GM12878 (cell line): ENCODE measurements at regions not wholly inside any gene's neighbourhood (a gene's known extent, or its start where the extent isn't known, plus 50 kb on each side); places are given as distances from the start of the nearest gene placed in this dataset.

Source experiments
- ATAC-seq: fragments of 200-7000 bp; cut with Tn5 transposase; 3 replicates; pipeline ENCODE4 v1.9.1; 2020; ENCODE audit warnings: mild to moderate bottlenecking, moderate library complexity
- BruUV-seq: library from RNA; stranded (reverse); fragments of 400-500 nt; replicated peaks from 2 replicates; lab custom pipeline; 2021; lab: Mats Ljungman, UMichigan
- CTCF ChIA-PET: fragments of 300-600 bp; sonication (Branson Sonifier 250); formaldehyde crosslinking; extraction: SDS; loops from one replicate; lab custom pipeline; 2021; ENCODE audit warnings: inconsistent platforms; lab: Yijun Ruan, JAX
- POLR2A ChIA-PET: fragments of 350-600 bp; formaldehyde crosslinking; extraction: SDS; loops from one replicate; lab custom pipeline; 2021; ENCODE audit warnings: inconsistent platforms; lab: Charles Lee
- RAD21 ChIA-PET: fragments of 300-600 bp; sonication (Branson Sonifier 250); formaldehyde crosslinking; loops from one replicate; lab custom pipeline; 2023; ENCODE audit warnings: antibody characterized with exemption; ENCODE audit not compliant: unreplicated experiment; lab: Charles Lee
- SMC1A ChIA-PET: fragments of 300-600 bp; sonication (Branson Sonifier 250); formaldehyde crosslinking; loops from one replicate; lab custom pipeline; 2023; ENCODE audit not compliant: unreplicated experiment, uncharacterized antibody; lab: Charles Lee
- DNase-seq: peaks from one replicate; pipeline ENCODE4 v3.0.0-alpha.2; 2011; ENCODE audit warnings: low read depth, low spot score
- FAIRE-seq: peaks from 3 replicates; lab custom pipeline; 2011; peaks lifted over from hg19 to GRCh38; lab: Jason Lieb, UNC
- H2AFZ ChIP-seq: 2 replicates; pipeline ENCODE4 v1.6.0; 2011; ENCODE audit warnings: low read depth, low read length, control low read depth; ENCODE audit not compliant: control insufficient read depth
- H3K27ac ChIP-seq: 2 replicates; pipeline ENCODE4 v1.5.1; 2011; ENCODE audit warnings: control low read depth; ENCODE audit not compliant: control insufficient read depth, insufficient read depth
- H3K27me3 ChIP-seq, 2 experiments: replicated peaks in 1 of 2; 2 replicates each; pipeline versions ENCODE4 v1.6.0 to v1.6.1; 2011; ENCODE audit warnings: low read length in 1 of 2; ENCODE audit not compliant: control insufficient read depth in 2 of 2, insufficient read depth in 2 of 2
- H3K36me3 ChIP-seq, 2 experiments: 2 replicates each; pipeline ENCODE4 v1.5.1; 2011; ENCODE audit warnings: low read length in 1 of 2; ENCODE audit not compliant: control insufficient read depth in 2 of 2, insufficient read depth in 2 of 2
- H3K4me1 ChIP-seq: 2 replicates; pipeline ENCODE4 v1.6.1; 2011; ENCODE audit warnings: mild to moderate bottlenecking, low read length, moderate library complexity, mixed read lengths; ENCODE audit not compliant: control insufficient read depth, insufficient read depth
- H3K4me2 ChIP-seq: 2 replicates; pipeline ENCODE4 v1.6.0; 2011; ENCODE audit warnings: control low read depth; ENCODE audit not compliant: control insufficient read depth, insufficient read depth
- H3K4me3 ChIP-seq: fragments of 200-600 bp; sonication (generic); 2 replicates; pipeline ENCODE4 v1.5.1; 2016
- H3K79me2 ChIP-seq: 2 replicates; pipeline ENCODE4 v1.6.0; 2011; ENCODE audit warnings: low read length; ENCODE audit not compliant: control insufficient read depth, insufficient read depth
- H3K9ac ChIP-seq: 2 replicates; pipeline ENCODE4 v1.8.0; 2011; ENCODE audit warnings: low read length, control low read depth, mixed read lengths; ENCODE audit not compliant: control insufficient read depth, insufficient read depth
- H3K9me3 ChIP-seq: replicated peaks from 3 replicates; pipeline ENCODE4 v1.5.1; 2011; ENCODE audit warnings: mild to moderate bottlenecking, low read length; ENCODE audit not compliant: control insufficient read depth, insufficient read depth
- H4K20me1 ChIP-seq: 2 replicates; pipeline ENCODE4 v1.6.0; 2011; ENCODE audit not compliant: control insufficient read depth, insufficient read depth
- ATF7 ChIP-seq: fragments of 450-650 bp; IDR thresholded peaks from 2 replicates; pipeline ENCODE4 v1.6.1; 2016; ENCODE audit warnings: low read depth, mild to moderate bottlenecking
- CBFB ChIP-seq: IDR thresholded peaks from 2 replicates; pipeline ENCODE4 v1.6.1; 2016; ENCODE audit warnings: antibody characterized with exemption, low read depth
- CBX5 ChIP-seq: sonication (generic); IDR thresholded peaks from 2 replicates; pipeline ENCODE4 v1.6.1; 2016; ENCODE audit warnings: low read depth, moderate library complexity, mild to moderate bottlenecking, inconsistent platforms
- DPF2 ChIP-seq: fragments of 450-650 bp; IDR thresholded peaks from 2 replicates; pipeline ENCODE4 v1.6.1; 2017; ENCODE audit warnings: mild to moderate bottlenecking
- FOXM1 ChIP-seq: IDR thresholded peaks from 2 replicates; pipeline ENCODE4 v1.6.1; 2012; ENCODE audit warnings: low read depth, mild to moderate bottlenecking, inconsistent platforms, low read length, moderate library complexity
- LARP7 ChIP-seq: fragments of 450-650 bp; IDR thresholded peaks from 2 replicates; pipeline ENCODE4 v1.6.1; 2017; ENCODE audit warnings: mild to moderate bottlenecking
- MEF2B ChIP-seq: fragments of 450-650 bp; IDR thresholded peaks from 2 replicates; pipeline ENCODE4 v1.6.1; 2018; ENCODE audit warnings: mild to moderate bottlenecking, moderate library complexity; ENCODE audit not compliant: partially characterized antibody, poor library complexity, severe bottlenecking
- NFYA ChIP-seq: IDR thresholded peaks from 2 replicates; pipeline ENCODE4 v1.6.1; 2011; ENCODE audit warnings: low read depth, mild to moderate bottlenecking, low read length, improper control_type of control experiment, borderline replicate concordance
- RAD51 ChIP-seq: fragments of 450-650 bp; IDR thresholded peaks from 2 replicates; pipeline ENCODE4 v1.6.1; 2016; ENCODE audit warnings: moderate library complexity, mild to moderate bottlenecking, inconsistent platforms
- RELA ChIP-seq: fragments of 450-650 bp; IDR thresholded peaks from 2 replicates; pipeline ENCODE4 v1.8.0; 2014; ENCODE audit warnings: borderline replicate concordance; ENCODE audit not compliant: partially characterized antibody
- RFX5 ChIP-seq: IDR thresholded peaks from 2 replicates; pipeline ENCODE4 v1.6.1; 2011; ENCODE audit warnings: low read depth, low read length, improper control_type of control experiment
- STAT1 ChIP-seq: fragments of 450-650 bp; conservative IDR thresholded peaks from 2 replicates; pipeline ENCODE4 v1.6.1; 2014; ENCODE audit warnings: antibody characterized with exemption, mild to moderate bottlenecking
- ZNF207 ChIP-seq: fragments of 450-650 bp; IDR thresholded peaks from 2 replicates; pipeline ENCODE4 v1.6.1; 2014; ENCODE audit warnings: antibody characterized with exemption, mild to moderate bottlenecking, borderline replicate concordance
- WGBS: methylation state at CpG from one replicate; pipeline ENCODE4 v1.1.6; 2016; ENCODE audit warnings: low lambda C conversion rate; ENCODE audit not compliant: insufficient replicate concordance, insufficient coverage; ENCODE audit errors: missing lambda C conversion rate; 5-methylcytosine and 5-hydroxymethylcytosine counted together
- in situ Hi-C: fragments of 300-500 bp; cut with MboI; formaldehyde crosslinking; loops from 9 replicates; pipeline ENCODE4 v1.14.3; 2018; ENCODE audit warnings: mixed read lengths
- intact Hi-C: fragments of 100-400 bp; cut with micrococcal nuclease; formaldehyde crosslinking; loops from one replicate; pipeline ENCODE4 v1.14.2; 2022; ENCODE audit not compliant: unreplicated experiment
- TF ChIP-seq, protein P1 (sequence below): IDR thresholded peaks from 2 replicates; pipeline ENCODE4 v1.6.1; 2012; ENCODE audit warnings: mild to moderate bottlenecking, low read depth, low read length
- TF ChIP-seq, protein P2 (sequence below): fragments of 450-650 bp; IDR thresholded peaks from 2 replicates; pipeline ENCODE4 v1.6.1; 2017; ENCODE audit warnings: mild to moderate bottlenecking, moderate library complexity

DNA sequence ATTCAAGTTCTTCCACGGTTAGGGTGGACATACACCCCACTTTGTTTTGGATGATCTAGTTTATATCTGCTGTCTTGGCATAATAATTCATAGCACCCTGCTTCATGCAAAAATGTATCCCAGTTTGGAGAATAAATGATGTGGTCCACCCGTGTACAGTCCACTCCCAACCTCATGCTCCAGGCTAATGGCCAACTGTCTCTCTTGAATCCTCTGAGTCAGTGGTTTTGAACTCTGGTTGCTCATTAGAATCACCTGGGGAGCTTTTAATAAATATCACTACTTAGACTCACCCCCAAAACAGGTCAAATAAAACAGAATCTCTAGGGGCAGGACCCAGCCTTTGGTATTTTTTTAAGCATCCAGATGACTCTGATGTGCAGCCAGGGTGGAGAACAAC, 78.5 kb downstream of the SDC1 start (continued):
- TF ChIP-seq LARP7 (no peak), RELA (no peak), RAD51 (no peak)
- TF ChIP-seq, protein P1, sequence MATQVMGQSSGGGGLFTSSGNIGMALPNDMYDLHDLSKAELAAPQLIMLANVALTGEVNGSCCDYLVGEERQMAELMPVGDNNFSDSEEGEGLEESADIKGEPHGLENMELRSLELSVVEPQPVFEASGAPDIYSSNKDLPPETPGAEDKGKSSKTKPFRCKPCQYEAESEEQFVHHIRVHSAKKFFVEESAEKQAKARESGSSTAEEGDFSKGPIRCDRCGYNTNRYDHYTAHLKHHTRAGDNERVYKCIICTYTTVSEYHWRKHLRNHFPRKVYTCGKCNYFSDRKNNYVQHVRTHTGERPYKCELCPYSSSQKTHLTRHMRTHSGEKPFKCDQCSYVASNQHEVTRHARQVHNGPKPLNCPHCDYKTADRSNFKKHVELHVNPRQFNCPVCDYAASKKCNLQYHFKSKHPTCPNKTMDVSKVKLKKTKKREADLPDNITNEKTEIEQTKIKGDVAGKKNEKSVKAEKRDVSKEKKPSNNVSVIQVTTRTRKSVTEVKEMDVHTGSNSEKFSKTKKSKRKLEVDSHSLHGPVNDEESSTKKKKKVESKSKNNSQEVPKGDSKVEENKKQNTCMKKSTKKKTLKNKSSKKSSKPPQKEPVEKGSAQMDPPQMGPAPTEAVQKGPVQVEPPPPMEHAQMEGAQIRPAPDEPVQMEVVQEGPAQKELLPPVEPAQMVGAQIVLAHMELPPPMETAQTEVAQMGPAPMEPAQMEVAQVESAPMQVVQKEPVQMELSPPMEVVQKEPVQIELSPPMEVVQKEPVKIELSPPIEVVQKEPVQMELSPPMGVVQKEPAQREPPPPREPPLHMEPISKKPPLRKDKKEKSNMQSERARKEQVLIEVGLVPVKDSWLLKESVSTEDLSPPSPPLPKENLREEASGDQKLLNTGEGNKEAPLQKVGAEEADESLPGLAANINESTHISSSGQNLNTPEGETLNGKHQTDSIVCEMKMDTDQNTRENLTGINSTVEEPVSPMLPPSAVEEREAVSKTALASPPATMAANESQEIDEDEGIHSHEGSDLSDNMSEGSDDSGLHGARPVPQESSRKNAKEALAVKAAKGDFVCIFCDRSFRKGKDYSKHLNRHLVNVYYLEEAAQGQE = no peak

GRCh38 chr2:20145497-20146193, 79.3 kb downstream of the SDC1 start:
- peak overlapping the region; percentile 80 for H3K4me2 ChIP-seq
- ChIA-PET CTCF (interaction anchor here (0.8 to 19.7 kb wide), 5 partner anchors 10 to 180 kb away, joined by 3 to 284 read pairs (median 4); partner anchors contain the start of gene SDC1), RAD21 (interaction anchor here (1.1 to 5.5 kb wide), 7 partner anchors 10 to 77 kb away, joined by 3 to 57 read pairs (median 5); partner anchors contain the start of gene SDC1)
- TF ChIP-seq CBFB (no peak), MEF2B (peak; percentile 92), DPF2 (no peak; the same call in none of the 2 replicates), ATF7 (peak; percentile 40; the same call in 1 of the 2 replicates), FOXM1 (peak; percentile 34; the same call in 1 of the 2 replicates), NFYA (no peak), STAT1 (no peak), RFX5 (no peak), CBX5 (peak; percentile 78; the same call in 1 of the 2 replicates), ZNF207 (peak; percentile 63; the same call in 1 of the 2 replicates)
- TF ChIP-seq, protein P2, sequence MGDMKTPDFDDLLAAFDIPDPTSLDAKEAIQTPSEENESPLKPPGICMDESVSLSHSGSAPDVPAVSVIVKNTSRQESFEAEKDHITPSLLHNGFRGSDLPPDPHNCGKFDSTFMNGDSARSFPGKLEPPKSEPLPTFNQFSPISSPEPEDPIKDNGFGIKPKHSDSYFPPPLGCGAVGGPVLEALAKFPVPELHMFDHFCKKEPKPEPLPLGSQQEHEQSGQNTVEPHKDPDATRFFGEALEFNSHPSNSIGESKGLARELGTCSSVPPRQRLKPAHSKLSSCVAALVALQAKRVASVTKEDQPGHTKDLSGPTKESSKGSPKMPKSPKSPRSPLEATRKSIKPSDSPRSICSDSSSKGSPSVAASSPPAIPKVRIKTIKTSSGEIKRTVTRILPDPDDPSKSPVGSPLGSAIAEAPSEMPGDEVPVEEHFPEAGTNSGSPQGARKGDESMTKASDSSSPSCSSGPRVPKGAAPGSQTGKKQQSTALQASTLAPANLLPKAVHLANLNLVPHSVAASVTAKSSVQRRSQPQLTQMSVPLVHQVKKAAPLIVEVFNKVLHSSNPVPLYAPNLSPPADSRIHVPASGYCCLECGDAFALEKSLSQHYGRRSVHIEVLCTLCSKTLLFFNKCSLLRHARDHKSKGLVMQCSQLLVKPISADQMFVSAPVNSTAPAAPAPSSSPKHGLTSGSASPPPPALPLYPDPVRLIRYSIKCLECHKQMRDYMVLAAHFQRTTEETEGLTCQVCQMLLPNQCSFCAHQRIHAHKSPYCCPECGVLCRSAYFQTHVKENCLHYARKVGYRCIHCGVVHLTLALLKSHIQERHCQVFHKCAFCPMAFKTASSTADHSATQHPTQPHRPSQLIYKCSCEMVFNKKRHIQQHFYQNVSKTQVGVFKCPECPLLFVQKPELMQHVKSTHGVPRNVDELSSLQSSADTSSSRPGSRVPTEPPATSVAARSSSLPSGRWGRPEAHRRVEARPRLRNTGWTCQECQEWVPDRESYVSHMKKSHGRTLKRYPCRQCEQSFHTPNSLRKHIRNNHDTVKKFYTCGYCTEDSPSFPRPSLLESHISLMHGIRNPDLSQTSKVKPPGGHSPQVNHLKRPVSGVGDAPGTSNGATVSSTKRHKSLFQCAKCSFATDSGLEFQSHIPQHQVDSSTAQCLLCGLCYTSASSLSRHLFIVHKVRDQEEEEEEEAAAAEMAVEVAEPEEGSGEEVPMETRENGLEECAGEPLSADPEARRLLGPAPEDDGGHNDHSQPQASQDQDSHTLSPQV = no peak

More at GRCh38 chr2:20145497-20146193, 79.3 kb downstream of the SDC1 start:
- POLR2A ChIA-PET = interaction anchor here (0.6 to 1.9 kb wide), 9 partner anchors 8 to 244 kb away, joined by 3 to 7 read pairs (median 4); partner anchors contain the start of genes SDC1 and TTC32
- no peaks in the 10 kb centered on the region; the same call in 2 of the 3 replicates for H3K9me3 ChIP-seq
- no peaks in the 10 kb centered on the region for H4K20me1 ChIP-seq
- no peaks in the 10 kb centered on the region for H3K36me3 ChIP-seq
- peak overlapping the region; percentile 76 for H3K27ac ChIP-seq
- ATAC-seq (peak; percentile 87), FAIRE-seq (no peak), DNase-seq (peak; percentile 68)
- peaks cover 49% of the 10 kb centered on the region for H3K4me1 ChIP-seq
- H3K79me2 ChIP-seq = no peaks in the 10 kb centered on the region
- SMC1A ChIA-PET = interaction anchor here (1.0 to 17.0 kb wide), 8 partner anchors 9 to 130 kb away, joined by 3 to 191 read pairs (median 4); partner anchors contain the start of gene SDC1
- peak overlapping the region; percentile 76 for H2AFZ ChIP-seq
- peak overlapping the region; percentile 53 for H3K9ac ChIP-seq
- intact Hi-C loops = no loop called here
- H3K4me3 ChIP-seq = 0 out of 2 replicates have a peak overlapping the region, but pooled peaks have one; percentile 26
- WGBS = 8% methylated on average over 11 of the region's 11 CpGs
- in situ Hi-C loops = no loop called here
- no TSS peak for BruUV-seq
- no peaks in the 10 kb centered on the region for H3K27me3 ChIP-seq
